ENCODE measurements at regions not wholly inside any gene's neighbourhood (a gene's known extent, or its start where the extent isn't known, plus 50 kb on each side); places are given as distances from the start of the nearest gene placed in this dataset.

DNA sequence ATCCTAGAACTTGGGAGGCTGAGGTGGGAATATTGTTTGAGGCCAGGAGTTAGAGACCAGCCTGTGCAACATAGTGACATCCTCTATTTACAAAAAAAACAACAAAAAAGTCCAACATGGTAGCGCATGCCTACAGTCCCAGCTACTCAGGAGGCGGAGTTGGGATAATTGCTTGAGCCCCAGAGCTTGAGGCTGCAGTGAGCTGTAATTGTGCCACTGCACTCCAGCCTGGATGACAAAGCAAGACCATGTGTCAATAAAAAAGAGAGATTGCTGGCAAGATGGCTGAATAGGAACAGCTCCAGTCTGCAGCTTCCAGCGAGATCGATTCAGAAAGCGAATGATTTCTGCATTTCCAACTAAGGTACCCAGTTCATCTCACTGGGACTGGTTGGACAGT is 54.8 kb upstream of the FBXL17 start:
- DNase-seq: no peak

GRCh38 chr5:108433600-108433999 is 51.7 kb upstream of the FBXL17 start:
- DNase-seq: no peak

DNA sequence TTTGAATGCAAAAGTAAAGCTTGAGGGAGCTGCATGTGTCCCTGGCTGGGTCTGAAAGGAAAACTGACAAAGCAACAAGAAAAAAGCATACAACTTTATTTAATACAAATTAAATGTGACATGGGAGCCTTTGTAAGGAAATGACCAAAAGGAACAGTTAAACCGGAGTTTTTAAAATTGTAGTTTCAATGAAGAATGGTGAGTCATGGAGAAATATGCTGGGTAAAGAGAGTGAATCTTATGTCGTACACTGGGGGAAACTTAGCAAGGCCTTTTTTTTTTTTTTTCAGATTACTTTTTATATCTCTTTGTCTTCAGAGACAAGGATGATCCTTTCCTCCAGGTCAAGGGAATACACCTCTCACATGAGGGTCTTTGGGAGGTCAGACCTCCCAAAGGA is 50.1 kb upstream of the FBXL17 start:
- no peak for DNase-seq
